H1 (cell line): ENCODE measurements at regions not wholly inside any gene's neighbourhood (a gene's known extent, or its start where the extent isn't known, plus 50 kb on each side); places are given as distances from the start of the nearest gene placed in this dataset.

Source experiments
- CTCF ChIA-PET: fragments of 300-600 bp; sonication (Branson Sonifier 250); formaldehyde crosslinking; loops from one replicate; lab custom pipeline; 2021; ENCODE audit not compliant: partially characterized antibody; lab: Charles Lee
- POLR2A ChIA-PET: fragments of 300-600 bp; sonication (Branson Sonifier 250); formaldehyde crosslinking; loops from one replicate; lab custom pipeline; 2021; ENCODE audit warnings: inconsistent platforms; ENCODE audit not compliant: partially characterized antibody; lab: Charles Lee
- DNase-seq, 2 experiments: peaks; one replicate each; pipeline versions ENCODE4 v3.0.0 to v3.0.0-alpha.2; 2010 to 2022; ENCODE audit warnings: low spot score in 2 of 2, low read depth in 1 of 2, mixed read lengths in 1 of 2
- FAIRE-seq: peaks from 2 replicates; lab custom pipeline; 2011; peaks lifted over from hg19 to GRCh38; lab: Jason Lieb, UNC
- H2AFZ ChIP-seq: 2 replicates; pipeline ENCODE4 v1.8.1; 2012; ENCODE audit warnings: low read length, inconsistent platforms
- H2AK5ac ChIP-seq: 2 replicates; pipeline ENCODE4 v1.6.1; 2013; ENCODE audit warnings: low read depth, low read length
- H2BK120ac ChIP-seq: replicated peaks from 2 replicates; pipeline ENCODE3; 2013; ENCODE audit warnings: low read depth, low read length, inconsistent platforms
- H2BK12ac ChIP-seq: 2 replicates; pipeline ENCODE4 v1.6.1; 2013; ENCODE audit warnings: low read depth, low read length
- H2BK15ac ChIP-seq: 2 replicates; pipeline ENCODE4 v1.6.1; 2013; ENCODE audit warnings: low read length
- H2BK20ac ChIP-seq: 2 replicates; pipeline ENCODE4 v1.6.1; 2013; ENCODE audit warnings: low read length
- H2BK5ac ChIP-seq: 2 replicates; pipeline ENCODE4 v1.6.1; 2013; ENCODE audit warnings: low read depth, low read length
- H3K14ac ChIP-seq: 2 replicates; pipeline ENCODE4 v1.6.1; 2013; ENCODE audit warnings: inconsistent platforms; ENCODE audit not compliant: insufficient read length
- H3K18ac ChIP-seq: 2 replicates; pipeline ENCODE4 v1.6.1; 2013; ENCODE audit warnings: low read length; ENCODE audit errors: extremely low read depth
- H3K23ac ChIP-seq: 2 replicates; pipeline ENCODE4 v1.6.1; 2013; ENCODE audit warnings: inconsistent platforms; ENCODE audit not compliant: insufficient read length
- H3K23me2 ChIP-seq: 2 replicates; pipeline ENCODE4 v1.6.1; 2013; ENCODE audit warnings: low read depth, low read length
- H3K27ac ChIP-seq: 2 replicates; pipeline ENCODE4 v1.6.1; 2011; ENCODE audit warnings: low read depth, low read length, inconsistent platforms
- H3K27me3 ChIP-seq, 4 experiments: replicated peaks in 1 of 4; 1 replicate in 1 of 4; 2 replicates in 3 of 4; pipeline versions ENCODE4 v1.6.1 to v1.8.1; 2011 to 2013; ENCODE audit warnings: low read length in 3 of 4, mild to moderate bottlenecking in 3 of 4, inconsistent platforms in 2 of 4, mixed read lengths in 2 of 4, moderate library complexity in 1 of 4; ENCODE audit not compliant: control insufficient read depth in 3 of 4, insufficient read depth in 3 of 4; ENCODE audit errors: extremely low read depth in 1 of 4
- H3K36me3 ChIP-seq, 4 experiments: 2 replicates each; pipeline versions ENCODE4 v1.6.1 to v1.8.1; 2011 to 2013; ENCODE audit warnings: mild to moderate bottlenecking in 4 of 4, low read length in 3 of 4, moderate library complexity in 2 of 4, control low read depth in 1 of 4, inconsistent platforms in 1 of 4; ENCODE audit not compliant: insufficient read depth in 4 of 4, control insufficient read depth in 2 of 4
- H3K4ac ChIP-seq: replicated peaks from 2 replicates; pipeline ENCODE3; 2013; ENCODE audit warnings: low read length, low read depth, mixed read lengths, inconsistent platforms; ENCODE audit not compliant: insufficient read length
- H3K4me1 ChIP-seq, 4 experiments: replicated peaks in 1 of 4; 1 replicate in 1 of 4; 2 replicates in 3 of 4; pipeline versions ENCODE4 v1.6.1 to v1.8.1; 2011 to 2013; ENCODE audit warnings: low read length in 3 of 4, inconsistent platforms in 2 of 4, mixed read lengths in 1 of 4; ENCODE audit not compliant: insufficient read depth in 4 of 4, control insufficient read depth in 3 of 4
- H3K4me2 ChIP-seq, 2 experiments: 2 replicates each; pipeline versions ENCODE4 v1.6.1 to v1.8.1; 2011 to 2013; ENCODE audit warnings: low read depth in 2 of 2, low read length in 2 of 2, control low read depth in 1 of 2, inconsistent platforms in 1 of 2, mild to moderate bottlenecking in 1 of 2; ENCODE audit not compliant: insufficient read depth in 1 of 2
- H3K4me3 ChIP-seq, 4 experiments: fragments of 200-600, 300-600 bp in 1 of 4; sonication (generic), shearing (Covaris generic), sonication (Bioruptor Twin) in 1 of 4; 2 replicates each; pipeline versions ENCODE4 v1.5.1 to v1.8.1; 2011 to 2016; ENCODE audit warnings: low read length in 4 of 4, low read depth in 3 of 4, control low read depth in 2 of 4, inconsistent platforms in 2 of 4, mild to moderate bottlenecking in 2 of 4, mixed read lengths in 1 of 4, moderate library complexity in 1 of 4; ENCODE audit not compliant: insufficient read depth in 2 of 4; ENCODE audit errors: extremely low read depth in 1 of 4
- H3K56ac ChIP-seq: replicated peaks from 2 replicates; pipeline ENCODE3; 2013; ENCODE audit warnings: low read depth, mild to moderate bottlenecking, mixed read lengths, low read length, inconsistent platforms; ENCODE audit not compliant: insufficient read length
- H3K79me1 ChIP-seq: 2 replicates; pipeline ENCODE4 v1.6.1; 2013; ENCODE audit warnings: low read depth, low read length, control low read depth
- H3K79me2 ChIP-seq, 2 experiments: 2 replicates each; pipeline versions ENCODE4 v1.6.1 to v1.8.1; 2012 to 2013; ENCODE audit warnings: low read length in 2 of 2, mild to moderate bottlenecking in 2 of 2, inconsistent platforms in 1 of 2; ENCODE audit not compliant: insufficient read depth in 2 of 2, control insufficient read depth in 1 of 2
- H3K9ac ChIP-seq, 4 experiments: replicated peaks in 1 of 4; 1 replicate in 1 of 4; 2 replicates in 3 of 4; pipeline versions ENCODE4 v1.6.1 to v1.8.1; 2011 to 2013; ENCODE audit warnings: low read depth in 3 of 4, low read length in 3 of 4, control low read depth in 2 of 4, mild to moderate bottlenecking in 2 of 4, moderate library complexity in 2 of 4, inconsistent platforms in 1 of 4; ENCODE audit errors: extremely low read depth in 1 of 4
- H3K9me3 ChIP-seq, 2 experiments: 2 replicates each; pipeline versions ENCODE4 v1.6.1 to v1.8.1; 2012 to 2013; ENCODE audit warnings: mild to moderate bottlenecking in 2 of 2, moderate library complexity in 2 of 2, control low read depth in 1 of 2, inconsistent platforms in 1 of 2, low read depth in 1 of 2, low read length in 1 of 2, mixed read lengths in 1 of 2; ENCODE audit not compliant: insufficient read depth in 2 of 2
- H4K20me1 ChIP-seq, 2 experiments: replicated peaks in 1 of 2; 2 replicates each; pipeline versions ENCODE3 to v1.8.1; 2011 to 2013; ENCODE audit warnings: inconsistent platforms in 2 of 2, low read length in 2 of 2, mild to moderate bottlenecking in 1 of 2; ENCODE audit not compliant: insufficient read depth in 2 of 2, control insufficient read depth in 1 of 2
- H4K5ac ChIP-seq: 2 replicates; pipeline ENCODE4 v1.6.1; 2013; ENCODE audit warnings: low read length, low read depth, mixed read lengths, inconsistent platforms; ENCODE audit not compliant: insufficient read length
- H4K8ac ChIP-seq: 2 replicates; pipeline ENCODE4 v1.8.0; 2013; ENCODE audit warnings: mild to moderate bottlenecking, moderate library complexity, low read length, inconsistent platforms; ENCODE audit not compliant: insufficient read depth; ENCODE audit errors: extremely low read depth
- H4K91ac ChIP-seq: replicated peaks from 2 replicates; pipeline ENCODE3; 2013; ENCODE audit warnings: low read length, mixed read lengths, inconsistent platforms; ENCODE audit not compliant: insufficient read length
- ATF2 ChIP-seq: IDR thresholded peaks from 2 replicates; pipeline ENCODE4 v1.6.1; 2012; ENCODE audit warnings: low read length, inconsistent platforms
- BACH1 ChIP-seq: IDR thresholded peaks from 2 replicates; pipeline ENCODE4 v1.6.1; 2012; ENCODE audit warnings: low read length, improper control_type of control experiment
- CEBPB ChIP-seq: IDR thresholded peaks from 2 replicates; pipeline ENCODE4 v1.6.1; 2012; ENCODE audit warnings: low read depth, low read length
- CREB1 ChIP-seq: IDR thresholded peaks from 2 replicates; pipeline ENCODE4 v1.6.1; 2012; ENCODE audit warnings: inconsistent platforms
- JUN ChIP-seq: IDR thresholded peaks from 2 replicates; pipeline ENCODE4 v1.6.1; 2011; ENCODE audit warnings: low read depth, mild to moderate bottlenecking, improper control_type of control experiment, low read length
- NRF1 ChIP-seq: IDR thresholded peaks from 2 replicates; pipeline ENCODE4 v1.6.1; 2011; ENCODE audit warnings: mild to moderate bottlenecking, low read depth, low read length, improper control_type of control experiment
- PHF8 ChIP-seq: fragments of 200-600 bp; sonication (generic); conservative IDR thresholded peaks from 2 replicates; pipeline ENCODE4 v1.7.1; 2012; ENCODE audit warnings: low read depth, mild to moderate bottlenecking, inconsistent platforms, low read length, moderate library complexity
- RBBP5 ChIP-seq: IDR thresholded peaks from 2 replicates; pipeline ENCODE4 v1.7.1; 2012; ENCODE audit warnings: low read depth, mild to moderate bottlenecking, inconsistent platforms, low read length, moderate library complexity, borderline replicate concordance
- SIN3A ChIP-seq, 2 experiments: IDR thresholded peaks in 1 of 2; conservative IDR thresholded peaks in 1 of 2; 2 replicates each; pipeline ENCODE4 v1.6.1; 2011 to 2012; ENCODE audit warnings: low read length in 2 of 2, improper control_type of control experiment in 1 of 2, low read depth in 1 of 2, mild to moderate bottlenecking in 1 of 2
- SP4 ChIP-seq: IDR thresholded peaks from 2 replicates; pipeline ENCODE4 v1.6.1; 2012; ENCODE audit warnings: low read length, inconsistent platforms
- YY1 ChIP-seq: IDR thresholded peaks from 2 replicates; pipeline ENCODE4 v1.6.1; 2011; ENCODE audit warnings: low read depth, mild to moderate bottlenecking, low read length
- WGBS, 2 experiments: shearing (Covaris generic) in 1 of 2; methylation state at CpG; one replicate each; pipeline versions ENCODE4 v1.1.6 to v1.1.7; 2013 to 2015; ENCODE audit warnings: low lambda C conversion rate in 2 of 2, mixed read lengths in 2 of 2, inconsistent platforms in 1 of 2, low coverage in 1 of 2, missing lambda C conversion rate in 1 of 2; ENCODE audit not compliant: insufficient replicate concordance in 2 of 2, insufficient coverage in 1 of 2, insufficient read length in 1 of 2; ENCODE audit errors: extremely low coverage in 1 of 2, missing lambda C conversion rate in 1 of 2; 5-methylcytosine and 5-hydroxymethylcytosine counted together
- TF ChIP-seq, protein P1 (sequence below), 3 experiments: IDR thresholded peaks; 1 replicate in 2 of 3; 2 replicates in 1 of 3; pipeline versions ENCODE4 v1.5.1 to v1.6.1; 2011; ENCODE audit warnings: low read length in 3 of 3, mild to moderate bottlenecking in 3 of 3, inconsistent platforms in 2 of 3, low read depth in 1 of 3, moderate library complexity in 1 of 3; ENCODE audit not compliant: insufficient read depth in 1 of 3; ENCODE audit errors: control extremely low read depth in 1 of 3

DNA sequence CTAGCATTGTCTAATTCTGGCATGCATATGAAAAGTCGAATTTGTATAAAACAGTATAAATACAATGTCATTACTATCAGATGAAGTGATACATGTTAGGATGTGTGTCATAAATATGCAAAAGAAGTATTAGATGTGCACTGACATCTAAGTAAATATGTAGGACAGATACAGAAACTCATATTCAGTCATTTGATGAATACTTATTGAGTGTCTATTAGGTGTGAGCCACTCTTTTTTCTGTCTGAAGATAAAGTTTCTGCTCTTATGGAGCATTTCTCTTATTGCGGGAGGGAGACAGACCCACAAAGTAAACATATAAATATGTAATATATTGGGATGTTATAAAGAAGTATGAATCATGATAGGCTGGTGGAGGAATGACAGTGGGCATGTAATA is 426.6 kb upstream of the B3GALT2 start:
- Histone ChIP-seq H3K23me2 (no peaks in the 10 kb centered on the region), H3K9ac (no peak overlapping the region), H2BK5ac (no peak overlapping the region), H3K14ac (no peak overlapping the region), H3K18ac (no peak overlapping the region; the same call in 1 of the 2 replicates), H3K79me2 (no peaks in the 10 kb centered on the region), H3K4me3 (no peak overlapping the region), H3K79me1 (no peaks in the 10 kb centered on the region), H3K4me1 (no peaks in the 10 kb centered on the region), H2AK5ac (no peak overlapping the region), H4K20me1 (no peaks in the 10 kb centered on the region), H4K8ac (no peak overlapping the region), H3K4me2 (no peak overlapping the region), H4K91ac (no peak overlapping the region), H2BK12ac (no peak overlapping the region), H2BK120ac (no peak overlapping the region), H2AFZ (no peak overlapping the region), H3K36me3 (no peaks in the 10 kb centered on the region), H2BK20ac (no peak overlapping the region), H3K56ac (no peak overlapping the region), H3K23ac (no peak overlapping the region), H2BK15ac (no peak overlapping the region), H4K5ac (no peak overlapping the region), H3K9me3 (no peaks in the 10 kb centered on the region), H3K27ac (no peak overlapping the region), H3K4ac (no peak overlapping the region), H3K27me3 (no peaks in the 10 kb centered on the region)
- FAIRE-seq (no peak), DNase-seq (no peak)
- ChIA-PET POLR2A (no interaction called here), CTCF (no interaction called here)
- 91% methylated on average over 2 of the region's 2 CpGs; no CpG with 5 or more reads in 1 of the 2 experiments for WGBS, 2 experiments
- TF ChIP-seq RBBP5 (no peak), CEBPB (no peak), NRF1 (no peak), BACH1 (no peak), SIN3A (conservative IDR thresholded peaks at IDR 0.05 in 1 of 2, IDR thresholded peaks at IDR 0.05 in 1 of 2; ENCODE audit: low read depth in 1 of 2, low read length in 2 of 2) (no peak), JUN (no peak), CREB1 (no peak), YY1 (no peak), ATF2 (no peak), SP4 (no peak), PHF8 (no peak)
- TF ChIP-seq, protein P1, sequence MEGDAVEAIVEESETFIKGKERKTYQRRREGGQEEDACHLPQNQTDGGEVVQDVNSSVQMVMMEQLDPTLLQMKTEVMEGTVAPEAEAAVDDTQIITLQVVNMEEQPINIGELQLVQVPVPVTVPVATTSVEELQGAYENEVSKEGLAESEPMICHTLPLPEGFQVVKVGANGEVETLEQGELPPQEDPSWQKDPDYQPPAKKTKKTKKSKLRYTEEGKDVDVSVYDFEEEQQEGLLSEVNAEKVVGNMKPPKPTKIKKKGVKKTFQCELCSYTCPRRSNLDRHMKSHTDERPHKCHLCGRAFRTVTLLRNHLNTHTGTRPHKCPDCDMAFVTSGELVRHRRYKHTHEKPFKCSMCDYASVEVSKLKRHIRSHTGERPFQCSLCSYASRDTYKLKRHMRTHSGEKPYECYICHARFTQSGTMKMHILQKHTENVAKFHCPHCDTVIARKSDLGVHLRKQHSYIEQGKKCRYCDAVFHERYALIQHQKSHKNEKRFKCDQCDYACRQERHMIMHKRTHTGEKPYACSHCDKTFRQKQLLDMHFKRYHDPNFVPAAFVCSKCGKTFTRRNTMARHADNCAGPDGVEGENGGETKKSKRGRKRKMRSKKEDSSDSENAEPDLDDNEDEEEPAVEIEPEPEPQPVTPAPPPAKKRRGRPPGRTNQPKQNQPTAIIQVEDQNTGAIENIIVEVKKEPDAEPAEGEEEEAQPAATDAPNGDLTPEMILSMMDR (IDR thresholded peaks at IDR 0.05; ENCODE audit: control extremely low read depth in 1 of 3, insufficient read depth in 1 of 3, low read depth in 1 of 3, low read length in 3 of 3), result no peak
